MCF 10A (cell line): ENCODE measurements at regions not wholly inside any gene's neighbourhood (a gene's known extent, or its start where the extent isn't known, plus 50 kb on each side); places are given as distances from the start of the nearest gene placed in this dataset.

Experiments
- BruUV-seq: library from RNA; stranded (reverse); fragments of 400-500 nt; replicated peaks from 2 replicates; lab custom pipeline; 2021; lab: Mats Ljungman, UMichigan
- CTCF ChIA-PET: fragments of 300-600 bp; sonication (Branson Sonifier 250); formaldehyde crosslinking; extraction: SDS; loops from one replicate; lab custom pipeline; 2021; ENCODE audit warnings: antibody characterized with exemption, inconsistent platforms; lab: Yijun Ruan, JAX
- POLR2A ChIA-PET: fragments of 300-600, 350-650 bp; sonication (Branson Sonifier 250); formaldehyde crosslinking; extraction: SDS; loops from one replicate; lab custom pipeline; 2020; ENCODE audit warnings: antibody characterized with exemption, inconsistent platforms; lab: Yijun Ruan, JAX
- DNase-seq: peaks from one replicate; pipeline ENCODE4 v3.0.0-alpha.2; 2018; ENCODE audit not compliant: unreplicated experiment
- H3K27ac Mint-ChIP-seq: one replicate; pipeline ENCODE4 v1.8.0; 2022; ENCODE audit warnings: mild to moderate bottlenecking, low read depth, mixed read lengths; ENCODE audit not compliant: unreplicated experiment
- H3K27me3 Mint-ChIP-seq: one replicate; pipeline ENCODE4 v1.8.0; 2022; ENCODE audit warnings: mixed read lengths; ENCODE audit not compliant: insufficient read depth, unreplicated experiment
- H3K36me3 Mint-ChIP-seq: one replicate; pipeline ENCODE4 v1.8.0; 2022; ENCODE audit warnings: mild to moderate bottlenecking, moderate library complexity, mixed read lengths; ENCODE audit not compliant: insufficient read depth, unreplicated experiment
- H3K4me1 Mint-ChIP-seq: one replicate; pipeline ENCODE4 v1.8.0; 2022; ENCODE audit warnings: mixed read lengths; ENCODE audit not compliant: insufficient read depth, unreplicated experiment
- H3K4me3 Mint-ChIP-seq: one replicate; pipeline ENCODE4 v1.8.0; 2022; ENCODE audit warnings: mild to moderate bottlenecking, moderate library complexity, mixed read lengths; ENCODE audit not compliant: unreplicated experiment
- H3K9me3 Mint-ChIP-seq: one replicate; pipeline ENCODE4 v1.8.0; 2022; ENCODE audit warnings: mixed read lengths; ENCODE audit not compliant: unreplicated experiment
- CTCF ChIP-seq: fragments of 200-600 bp; IDR thresholded peaks from one replicate; pipeline ENCODE4 v1.8.0; 2022; ENCODE audit warnings: antibody characterized with exemption, mild to moderate bottlenecking; ENCODE audit not compliant: unreplicated experiment
- intact Hi-C: fragments of 100-400 bp; cut with micrococcal nuclease; formaldehyde crosslinking; loops from 2 replicates; pipeline ENCODE4 v1.14.1; 2022

GRCh38 chr1:25096307-25097150 is 135.8 kb downstream of the SYF2 start:
- Mint-ChIP-seq H3K4me1 (no peaks in the 10 kb centered on the region), H3K27ac (no peak overlapping the region), H3K36me3 (no peaks in the 10 kb centered on the region), H3K4me3 (no peak overlapping the region), H3K9me3 (no peaks in the 10 kb centered on the region), H3K27me3 (peaks cover 24% of the 10 kb centered on the region)
- POLR2A ChIA-PET: no interaction called here
- CTCF ChIA-PET: interaction anchor here (0.6 to 1.4 kb wide), 3 partner anchors 9 to 248 kb away, joined by 3 to 4 read pairs (median 3); no protein-coding TSS in a partner anchor
- no peak for TF ChIP-seq CTCF
- no peak for DNase-seq
- BruUV-seq: no TSS peak
- intact Hi-C loops: no loop called here

- ChIA-PET CTCF (interaction anchor here (1.4 kb wide), 1 partner anchor 247 kb away, joined by 4 read pairs; no protein-coding TSS in a partner anchor), POLR2A (no interaction called here)
- Mint-ChIP-seq H3K27me3 (peaks cover 24% of the 10 kb centered on the region), H3K27ac (no peak overlapping the region), H3K36me3 (no peaks in the 10 kb centered on the region), H3K9me3 (no peaks in the 10 kb centered on the region), H3K4me1 (no peaks in the 10 kb centered on the region), H3K4me3 (no peak overlapping the region)
- intact Hi-C loops: no loop called here
- no peak for TF ChIP-seq CTCF
- no peak for DNase-seq
- BruUV-seq: no TSS peak
Measured at GRCh38 chr1:25095635-25096200, 136.6 kb downstream of the SYF2 start.

- POLR2A ChIA-PET: no interaction called here
- Mint-ChIP-seq H3K27me3 (peaks cover 24% of the 10 kb centered on the region), H3K4me3 (no peak overlapping the region), H3K4me1 (no peaks in the 10 kb centered on the region), H3K9me3 (no peaks in the 10 kb centered on the region), H3K36me3 (no peaks in the 10 kb centered on the region), H3K27ac (no peak overlapping the region)
- intact Hi-C loops: no loop called here
- no TSS peak for BruUV-seq
- DNase-seq: no peak
- CTCF ChIA-PET: interaction anchor here (0.6 to 1.4 kb wide), 5 partner anchors 57 to 643 kb away, joined by 3 to 4 read pairs (median 3); no protein-coding TSS in a partner anchor
- no peak for TF ChIP-seq CTCF
Measured at GRCh38 chr1:25094995-25095394, 137.3 kb downstream of the SYF2 start.

GRCh38 chr1:25094229-25094628 is 138.1 kb downstream of the SYF2 start:
- intact Hi-C loops: no loop called here
- no TSS peak for BruUV-seq
- CTCF ChIA-PET: interaction anchor here (0.6 to 1.1 kb wide), 3 partner anchors 56 to 406 kb away, joined by 3 read pairs; no protein-coding TSS in a partner anchor
- POLR2A ChIA-PET: no interaction called here
- TF ChIP-seq CTCF: no peak
- Mint-ChIP-seq H3K27me3 (peaks cover 24% of the 10 kb centered on the region), H3K4me1 (no peaks in the 10 kb centered on the region), H3K9me3 (no peaks in the 10 kb centered on the region), H3K4me3 (no peak overlapping the region), H3K27ac (no peak overlapping the region), H3K36me3 (no peaks in the 10 kb centered on the region)
- no peak for DNase-seq
